Stimulated activated CD4-positive, alpha-beta T cell treated with anti-CD3 and anti-CD28 coated beads, Interleukin-2, amount 100 ng/mL, for 48 hours (primary cell): ENCODE measurements at regions not wholly inside any gene's neighbourhood (a gene's known extent, or its start where the extent isn't known, plus 50 kb on each side); places are given as distances from the start of the nearest gene placed in this dataset.
"Not testable (repeated sequence)": the region's sequence is repeated elsewhere in the genome, so short reads cannot be mapped to it uniquely, and the experiment has no call there.

Experiments used
- DNase-seq, 2 donors: peaks; one replicate each; pipeline ENCODE4 v3.0.0-alpha.2; 2020

DNA sequence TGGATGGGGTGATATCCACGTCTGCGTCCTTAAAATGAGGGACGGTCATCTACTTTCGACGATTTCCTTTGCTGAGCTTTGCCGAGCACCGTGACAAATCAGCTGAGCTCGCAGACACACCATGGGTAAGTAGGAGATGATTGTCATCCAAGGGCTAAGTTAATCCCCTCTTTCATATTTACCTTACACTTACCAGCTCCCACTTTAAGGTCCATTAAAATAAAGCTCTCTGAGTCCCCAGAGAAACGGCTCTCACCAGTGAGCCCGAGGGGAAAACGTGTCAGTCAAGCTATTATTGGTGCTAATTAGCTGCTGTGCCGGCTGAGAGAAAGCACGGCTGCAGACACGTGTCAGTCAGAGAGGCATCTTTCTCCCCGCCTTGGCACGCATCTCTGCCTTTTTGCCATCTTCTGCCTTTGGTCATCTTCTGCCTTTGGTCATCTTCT lies 72.2 kb downstream of the CRLF2 start:
- DNase-seq = no peak

- no peak for DNase-seq
Observed at GRCh38 chrX:1139185-1139500, 73.3 kb downstream of the CRLF2 start.

DNA sequence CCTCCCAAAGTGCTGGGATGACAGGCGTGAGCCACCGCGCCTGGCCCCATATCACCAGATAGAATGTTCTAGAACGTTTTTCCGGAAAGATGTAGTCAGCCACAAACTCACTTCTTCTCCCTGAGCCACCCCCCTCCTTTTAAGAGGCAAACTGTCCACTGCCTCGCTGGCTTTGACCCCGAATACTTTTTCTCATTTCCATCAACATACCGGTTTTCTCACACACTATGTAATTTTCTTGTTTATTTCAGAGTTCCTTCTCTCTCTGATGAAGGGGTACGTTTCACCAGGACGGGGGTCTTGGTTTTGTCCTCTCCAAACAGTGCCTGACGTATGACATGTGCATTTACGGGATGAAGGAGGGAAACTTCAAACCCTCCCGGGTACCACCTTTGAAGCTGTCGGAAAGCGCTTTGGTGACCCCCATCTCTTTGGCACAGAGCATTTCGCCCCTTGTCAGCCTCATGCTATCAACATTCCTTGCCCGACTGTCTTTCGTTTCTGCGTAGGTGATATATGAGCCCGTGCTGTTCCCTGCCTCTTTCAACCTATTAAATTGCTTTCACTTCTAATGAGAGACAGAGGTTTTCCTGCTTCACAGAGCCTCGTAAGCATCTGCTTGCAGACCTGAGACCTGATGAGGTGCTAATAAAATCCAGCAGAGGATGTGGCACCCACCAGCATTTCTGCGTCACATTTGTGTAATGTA lies 73.8 kb downstream of the CRLF2 start:
- no peak for DNase-seq

DNA sequence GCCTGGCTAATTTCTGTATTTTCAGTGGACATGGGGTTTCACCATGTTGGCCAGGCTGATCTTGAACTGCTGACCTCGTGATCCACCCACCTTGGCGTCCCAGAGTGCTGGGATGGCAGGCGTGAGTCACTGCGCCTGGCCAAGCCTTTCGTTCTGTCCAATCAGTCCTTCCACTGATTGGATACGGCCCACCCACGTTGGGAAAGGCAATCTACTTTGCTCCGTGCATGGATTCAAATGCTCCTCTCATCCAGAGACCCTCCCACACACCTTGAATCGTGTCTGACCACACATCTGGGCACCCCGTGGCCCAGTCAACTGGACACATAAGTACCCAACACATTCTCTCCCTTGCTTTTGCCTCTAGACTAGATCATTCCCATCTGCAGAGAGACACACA lies 74.9 kb downstream of the CRLF2 start:
- DNase-seq = no peak

- DNase-seq = not testable (repeated sequence)
Observed at GRCh38 chrX:1136582-1136981, 75.9 kb downstream of the CRLF2 start.

GRCh38 chrX:1134976-1135375 lies 77.5 kb downstream of the CRLF2 start:
- DNase-seq = no peak

DNA sequence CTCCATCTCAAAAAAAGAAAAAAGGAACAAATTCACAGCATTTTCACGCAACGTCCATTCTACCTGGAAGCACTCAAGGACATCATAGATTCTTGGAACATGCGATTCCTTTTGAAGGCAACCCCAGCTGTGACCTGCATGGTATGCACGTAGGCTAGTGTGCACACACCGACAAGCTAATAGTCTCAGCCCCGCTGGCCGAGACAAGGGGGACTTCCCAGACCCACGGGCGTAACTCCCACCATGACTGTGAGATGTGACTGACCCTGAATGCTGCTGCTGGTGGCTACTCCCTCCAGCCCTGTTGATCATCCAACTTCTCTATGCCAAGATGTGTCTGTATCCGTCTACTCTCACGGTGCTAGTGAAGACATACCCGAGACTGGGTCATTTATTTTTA lies 78.3 kb downstream of the CRLF2 start:
- DNase-seq = no peak

- DNase-seq = no peak
Observed at GRCh38 chrX:1126738-1127137, 85.7 kb downstream of the CRLF2 start.

- DNase-seq = no peak
Observed at GRCh38 chrX:1124531-1124930, 87.9 kb downstream of the CRLF2 start.

DNA sequence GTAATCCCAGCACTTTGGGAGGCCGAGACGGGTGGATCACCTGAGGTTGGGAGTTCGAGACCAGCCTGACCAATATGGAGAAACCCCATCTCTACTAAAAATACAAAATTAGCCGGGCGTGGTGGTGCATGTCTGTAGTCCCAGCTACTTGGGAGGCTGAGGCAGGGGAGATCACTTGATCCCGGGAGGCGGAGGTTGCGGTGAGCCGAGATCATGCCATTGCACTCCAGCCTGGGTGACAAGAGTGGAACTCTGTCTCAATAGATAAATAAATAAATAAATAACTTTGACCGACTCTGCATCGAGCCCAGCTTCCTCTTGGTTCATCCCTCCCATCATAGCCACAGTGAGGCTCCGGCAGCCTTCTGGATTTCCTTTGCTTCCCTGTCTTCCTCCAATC lies 89.6 kb downstream of the CRLF2 start:
- DNase-seq = not testable (repeated sequence)

- DNase-seq = no peak
Observed at GRCh38 chrX:1119275-1119674, 93.2 kb downstream of the CRLF2 start.

- DNase-seq = no peak
Observed at GRCh38 chrX:1118572-1119199, 93.8 kb downstream of the CRLF2 start.

DNA sequence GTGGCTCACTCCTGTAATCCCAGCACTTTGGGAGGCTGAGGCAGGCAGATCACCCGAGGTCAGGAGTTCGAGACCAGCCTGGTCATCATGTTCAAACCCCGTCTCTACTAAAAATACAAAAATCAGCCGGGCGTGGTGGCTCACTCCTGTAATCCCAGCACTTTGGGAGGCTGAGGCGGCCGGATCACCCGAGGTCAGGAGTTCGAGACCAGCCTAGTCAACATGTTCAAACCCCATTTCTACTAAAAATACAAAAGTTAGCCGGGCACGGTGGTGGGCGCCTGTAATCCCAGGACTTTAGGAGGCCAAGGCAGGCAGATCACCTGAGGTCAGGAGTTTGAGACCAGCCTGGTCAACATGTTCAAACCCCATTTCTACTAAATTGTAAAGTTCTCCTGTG lies 97.0 kb downstream of the CRLF2 start:
- not testable (repeated sequence) for DNase-seq

GRCh38 chrX:1112321-1112720 lies 100.1 kb downstream of the CRLF2 start:
- DNase-seq = no peak

- no peak for DNase-seq
Observed at GRCh38 chrX:1111601-1112300, 100.7 kb downstream of the CRLF2 start.

GRCh38 chrX:1109580-1110119 lies 102.8 kb downstream of the CRLF2 start:
- no peak for DNase-seq

GRCh38 chrX:1108501-1109445 lies 103.7 kb downstream of the CRLF2 start:
- DNase-seq = no peak

DNA sequence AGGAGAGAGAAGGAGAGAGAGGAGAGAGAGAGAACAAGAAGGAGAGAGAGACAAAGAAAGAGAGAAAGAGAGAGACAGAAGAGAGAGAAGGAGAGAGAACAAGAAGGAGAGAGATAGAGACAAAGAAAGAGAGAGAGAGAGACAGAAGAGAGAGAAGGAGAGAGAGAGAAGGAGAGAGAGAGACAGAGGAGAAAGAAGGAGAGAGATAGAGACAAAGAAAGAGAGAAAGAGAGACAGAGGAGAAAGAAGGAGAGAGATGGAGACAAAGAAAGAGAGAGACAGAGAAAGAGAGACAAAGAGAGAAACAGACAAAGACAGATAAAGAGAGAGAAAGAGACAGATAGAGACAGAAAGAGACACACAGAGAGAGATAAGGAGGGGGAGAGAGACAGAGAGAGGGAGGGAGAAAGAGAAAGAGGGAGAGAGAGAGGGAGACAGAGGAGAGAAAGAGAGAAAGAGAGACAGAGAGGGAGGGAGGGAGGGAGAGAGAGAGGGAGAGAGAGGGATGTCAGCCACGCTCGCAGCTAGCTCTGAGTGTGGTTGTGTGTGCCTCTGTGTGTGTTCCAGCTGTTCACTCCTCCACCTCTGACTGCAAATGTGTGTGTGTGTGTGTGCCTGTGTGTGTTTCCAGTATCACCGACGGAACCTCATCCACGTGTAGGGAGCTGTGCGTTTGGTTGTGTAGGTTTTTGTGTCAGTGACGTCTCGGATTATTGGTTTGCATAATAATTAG lies 105.8 kb downstream of the CRLF2 start:
- no peak for DNase-seq

DNA sequence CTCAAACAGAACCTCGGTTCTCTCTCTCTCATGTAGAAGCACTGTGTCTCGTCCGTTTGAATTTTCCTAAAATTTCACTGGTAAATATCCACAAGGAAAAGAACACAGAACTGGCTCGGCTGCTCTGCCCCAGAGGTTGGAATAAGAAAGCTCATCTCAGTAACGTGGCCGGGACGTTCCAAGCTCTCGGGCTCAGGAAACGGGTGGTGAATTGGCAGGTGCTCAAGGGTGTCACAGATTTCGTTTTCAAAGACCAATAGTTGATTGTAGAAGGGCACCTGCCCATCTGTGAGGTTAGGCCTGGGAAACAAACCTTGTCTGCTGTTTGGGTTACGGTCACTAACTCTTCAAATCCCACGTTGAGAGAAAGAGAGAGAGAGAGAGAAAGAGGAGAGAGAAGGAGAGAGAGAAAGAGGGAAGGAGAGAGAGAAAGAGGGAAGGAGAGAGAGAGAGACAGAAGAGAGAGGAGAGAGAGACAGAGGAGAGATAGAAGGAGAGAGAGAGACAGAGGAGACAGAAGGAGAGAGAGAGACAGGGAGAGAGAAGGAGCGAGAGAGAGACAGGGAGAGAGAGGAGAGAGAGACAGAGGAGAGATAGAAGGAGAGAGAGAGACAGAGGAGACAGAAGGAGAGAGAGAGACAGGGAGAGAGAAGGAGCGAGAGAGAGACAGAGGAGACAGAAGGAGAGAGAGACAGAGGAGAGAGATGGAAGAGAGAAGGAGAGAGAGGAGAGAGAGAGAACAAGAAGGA lies 106.6 kb downstream of the CRLF2 start:
- no peak for DNase-seq

DNA sequence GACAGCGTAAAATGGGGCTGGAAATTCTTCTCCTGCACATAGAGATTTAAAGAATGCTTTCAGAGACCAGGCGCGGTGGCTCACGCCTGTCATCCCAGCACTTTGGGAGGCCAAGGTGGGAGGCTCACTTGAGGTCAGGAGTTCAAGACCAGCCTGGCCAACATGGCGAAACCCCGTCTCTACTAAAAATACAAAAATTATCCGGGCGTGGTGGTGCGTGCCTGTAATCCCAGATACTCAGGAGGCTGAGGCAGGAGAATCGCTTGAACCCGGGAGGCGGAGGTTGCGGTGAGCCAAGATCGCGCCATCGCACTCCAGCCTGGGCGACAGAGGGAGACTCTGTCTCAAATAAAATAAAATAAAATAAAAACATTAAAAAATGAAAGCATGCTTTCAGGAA lies 107.4 kb downstream of the CRLF2 start:
- DNase-seq = not testable (repeated sequence)

GRCh38 chrX:1103360-1103759 lies 109.1 kb downstream of the CRLF2 start:
- no peak for DNase-seq
